ENCODE measurements at regions not wholly inside any gene's neighbourhood (a gene's known extent, or its start where the extent isn't known, plus 50 kb on each side); places are given as distances from the start of the nearest gene placed in this dataset.

DNA sequence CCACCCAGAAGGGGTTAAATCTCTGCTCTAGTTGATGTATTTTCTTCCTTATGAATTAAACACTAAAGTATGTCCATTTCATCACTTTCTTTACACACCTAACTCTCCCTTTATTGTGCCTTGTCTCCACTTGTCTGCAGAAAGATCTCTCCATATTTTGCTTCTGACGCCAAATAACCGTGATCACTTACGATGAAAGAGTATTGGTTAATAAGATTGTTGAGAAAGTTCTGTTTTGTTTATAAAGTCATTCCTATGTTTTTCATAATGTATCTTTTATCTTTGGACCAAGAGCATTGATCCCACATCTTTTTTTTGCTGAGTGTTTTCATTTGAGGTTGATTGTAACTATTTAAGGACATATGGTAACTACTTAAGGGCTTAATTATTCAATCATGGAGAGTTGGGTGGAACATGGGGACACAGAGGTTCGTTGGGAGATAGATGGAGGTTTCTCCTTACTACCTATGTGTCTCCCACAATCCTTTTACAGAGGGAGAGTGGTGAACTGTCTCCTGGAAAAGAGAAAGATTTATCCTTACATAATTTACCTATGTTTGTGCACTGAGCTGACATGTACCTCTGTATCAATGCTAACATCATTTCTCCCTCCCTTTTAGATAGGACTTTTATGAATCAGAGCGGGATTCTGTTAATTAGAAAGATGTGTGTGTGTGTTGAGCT lies 120.7 kb upstream of the SLC38A2 start:
- Mint-ChIP-seq H3K36me3 (ENCODE audit: low read depth) (peaks cover 9% of the 10 kb centered on the region), H3K4me1 (ENCODE audit: low read depth) (no peaks in the 10 kb centered on the region), H3K9me3 (no peaks in the 10 kb centered on the region), H3K4me3 (no peak overlapping the region), H3K27ac (no peak overlapping the region), H3K27me3 (ENCODE audit: insufficient read depth) (peaks cover 2% of the 10 kb centered on the region)
- intact Hi-C loops (cut with micrococcal nuclease), result no loop called here
- DNase-seq (ENCODE audit: low spot score), result no peak

- Mint-ChIP-seq H3K27me3 (ENCODE audit: insufficient read depth) (peaks cover 2% of the 10 kb centered on the region), H3K4me1 (ENCODE audit: low read depth) (no peaks in the 10 kb centered on the region), H3K4me3 (no peak overlapping the region), H3K36me3 (ENCODE audit: low read depth) (peaks cover 9% of the 10 kb centered on the region), H3K9me3 (no peaks in the 10 kb centered on the region), H3K27ac (no peak overlapping the region)
- intact Hi-C loops (cut with micrococcal nuclease), result no loop called here
- DNase-seq (ENCODE audit: low spot score), result no peak
Measured at GRCh38 chr12:46492471-46493085, 120.0 kb upstream of the SLC38A2 start.

DNA sequence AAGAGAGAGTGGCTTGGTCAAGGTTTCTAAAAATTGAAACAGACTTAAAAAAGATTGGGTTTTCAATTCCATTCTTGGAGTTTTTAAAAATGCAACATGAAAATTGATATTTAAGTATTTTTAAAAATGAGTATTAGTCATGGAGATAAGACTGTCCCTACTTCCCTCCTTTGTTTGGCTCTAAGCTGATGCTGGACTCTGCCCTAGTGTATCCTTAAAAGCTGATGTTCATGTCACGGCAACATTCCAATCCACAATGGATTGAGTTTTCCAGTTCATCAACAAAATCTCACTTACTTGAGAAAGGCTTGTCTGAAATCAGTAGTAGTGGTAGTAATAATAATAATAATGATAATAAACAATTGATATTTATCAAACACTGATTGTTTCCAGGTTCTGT lies 119.0 kb upstream of the SLC38A2 start:
- no peak for DNase-seq (ENCODE audit: low spot score)
- Mint-ChIP-seq H3K27ac (no peak overlapping the region), H3K9me3 (no peaks in the 10 kb centered on the region), H3K36me3 (ENCODE audit: low read depth) (peaks cover 9% of the 10 kb centered on the region), H3K27me3 (ENCODE audit: insufficient read depth) (peaks cover 2% of the 10 kb centered on the region), H3K4me3 (no peak overlapping the region), H3K4me1 (ENCODE audit: low read depth) (no peaks in the 10 kb centered on the region)
- intact Hi-C loops (cut with micrococcal nuclease), result no loop called here

DNA sequence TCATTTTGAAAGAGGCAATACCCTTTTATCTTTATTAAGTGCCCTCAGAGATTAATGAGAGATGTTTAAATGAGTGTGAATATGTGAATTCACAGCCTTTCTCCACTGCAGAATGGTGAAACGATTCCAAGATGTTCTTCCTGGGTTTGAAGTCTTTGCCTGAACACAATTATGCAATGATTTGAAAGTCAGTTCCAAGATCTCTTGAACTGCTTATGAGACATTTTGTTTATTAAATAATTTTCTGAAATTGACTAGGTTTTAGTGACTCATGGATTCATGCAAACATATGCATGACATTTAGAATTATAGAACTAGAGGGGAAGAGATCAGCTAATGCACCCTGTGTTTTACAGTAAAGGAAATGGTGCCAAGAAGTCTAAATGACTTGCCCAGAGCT lies 118.1 kb upstream of the SLC38A2 start:
- intact Hi-C loops (cut with micrococcal nuclease), result no loop called here
- no peak overlapping the region for H3K4me3 Mint-ChIP-seq
- H3K9me3 Mint-ChIP-seq, result no peaks in the 10 kb centered on the region
- H3K36me3 Mint-ChIP-seq (ENCODE audit: low read depth), result peaks cover 9% of the 10 kb centered on the region
- H3K27ac Mint-ChIP-seq, result no peak overlapping the region
- H3K4me1 Mint-ChIP-seq (ENCODE audit: low read depth), result no peaks in the 10 kb centered on the region
- H3K27me3 Mint-ChIP-seq (ENCODE audit: insufficient read depth), result peaks cover 2% of the 10 kb centered on the region
- no peak for DNase-seq (ENCODE audit: low spot score)

- Mint-ChIP-seq H3K4me1 (ENCODE audit: low read depth) (no peaks in the 10 kb centered on the region), H3K9me3 (no peaks in the 10 kb centered on the region), H3K4me3 (no peak overlapping the region), H3K27ac (no peak overlapping the region), H3K27me3 (ENCODE audit: insufficient read depth) (peaks cover 2% of the 10 kb centered on the region), H3K36me3 (ENCODE audit: low read depth) (peaks cover 9% of the 10 kb centered on the region)
- DNase-seq (ENCODE audit: low spot score), result no peak
- intact Hi-C loops (cut with micrococcal nuclease), result no loop called here
Measured at GRCh38 chr12:46489951-46490388, 117.4 kb upstream of the SLC38A2 start.

GRCh38 chr12:46487567-46488131 lies 115.1 kb upstream of the SLC38A2 start:
- intact Hi-C loops (cut with micrococcal nuclease), result no loop called here
- no peaks in the 10 kb centered on the region for H3K27me3 Mint-ChIP-seq (ENCODE audit: insufficient read depth)
- H3K4me3 Mint-ChIP-seq, result no peak overlapping the region
- H3K4me1 Mint-ChIP-seq (ENCODE audit: low read depth), result no peaks in the 10 kb centered on the region
- no peak for DNase-seq (ENCODE audit: low spot score)
- no peaks in the 10 kb centered on the region for H3K9me3 Mint-ChIP-seq
- no peak overlapping the region for H3K27ac Mint-ChIP-seq
- H3K36me3 Mint-ChIP-seq (ENCODE audit: low read depth), result peaks cover 7% of the 10 kb centered on the region

DNA sequence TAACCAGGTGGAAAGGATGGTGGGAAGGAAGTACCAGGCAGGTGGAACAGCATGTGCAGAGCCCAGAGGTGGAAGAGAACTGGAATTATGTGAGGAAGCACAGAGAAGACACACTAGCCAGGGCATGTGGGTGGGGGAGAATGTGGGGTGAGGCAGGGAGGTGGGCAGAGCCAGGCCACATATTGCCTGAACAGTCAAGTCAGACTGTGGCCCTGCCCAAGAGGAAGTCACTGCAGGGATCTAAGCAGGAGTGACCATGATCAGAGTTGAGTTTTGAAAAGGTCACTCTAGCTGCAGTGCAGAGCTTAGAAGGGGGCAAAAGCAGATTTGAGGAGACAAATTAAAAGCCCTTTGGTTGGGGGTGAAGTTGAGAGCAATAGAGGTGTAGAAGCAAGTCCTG lies 114.0 kb upstream of the SLC38A2 start:
- no peaks in the 10 kb centered on the region for H3K27me3 Mint-ChIP-seq (ENCODE audit: insufficient read depth)
- no peaks in the 10 kb centered on the region for H3K4me1 Mint-ChIP-seq (ENCODE audit: low read depth)
- H3K27ac Mint-ChIP-seq, result no peak overlapping the region
- no peak overlapping the region for H3K4me3 Mint-ChIP-seq
- peaks cover 6% of the 10 kb centered on the region for H3K36me3 Mint-ChIP-seq (ENCODE audit: low read depth)
- DNase-seq (ENCODE audit: low spot score), result no peak
- H3K9me3 Mint-ChIP-seq, result no peaks in the 10 kb centered on the region
- intact Hi-C loops (cut with micrococcal nuclease), result no loop called here

- Mint-ChIP-seq H3K27ac (no peak overlapping the region), H3K4me1 (ENCODE audit: low read depth) (no peaks in the 10 kb centered on the region), H3K4me3 (no peak overlapping the region), H3K27me3 (ENCODE audit: insufficient read depth) (no peaks in the 10 kb centered on the region), H3K9me3 (no peaks in the 10 kb centered on the region), H3K36me3 (ENCODE audit: low read depth) (peaks cover 9% of the 10 kb centered on the region)
- intact Hi-C loops (cut with micrococcal nuclease), result no loop called here
- DNase-seq (ENCODE audit: low spot score), result no peak
Measured at GRCh38 chr12:46485853-46486252, 113.3 kb upstream of the SLC38A2 start.

GRCh38 chr12:46484396-46485061 lies 112.0 kb upstream of the SLC38A2 start:
- H3K4me1 Mint-ChIP-seq (ENCODE audit: low read depth), result no peaks in the 10 kb centered on the region
- no peak overlapping the region for H3K4me3 Mint-ChIP-seq
- no peaks in the 10 kb centered on the region for H3K9me3 Mint-ChIP-seq
- H3K36me3 Mint-ChIP-seq (ENCODE audit: low read depth), result peaks cover 13% of the 10 kb centered on the region
- intact Hi-C loops (cut with micrococcal nuclease), result no loop called here
- no peaks in the 10 kb centered on the region for H3K27me3 Mint-ChIP-seq (ENCODE audit: insufficient read depth)
- no peak for DNase-seq (ENCODE audit: low spot score)
- no peak overlapping the region for H3K27ac Mint-ChIP-seq

DNA sequence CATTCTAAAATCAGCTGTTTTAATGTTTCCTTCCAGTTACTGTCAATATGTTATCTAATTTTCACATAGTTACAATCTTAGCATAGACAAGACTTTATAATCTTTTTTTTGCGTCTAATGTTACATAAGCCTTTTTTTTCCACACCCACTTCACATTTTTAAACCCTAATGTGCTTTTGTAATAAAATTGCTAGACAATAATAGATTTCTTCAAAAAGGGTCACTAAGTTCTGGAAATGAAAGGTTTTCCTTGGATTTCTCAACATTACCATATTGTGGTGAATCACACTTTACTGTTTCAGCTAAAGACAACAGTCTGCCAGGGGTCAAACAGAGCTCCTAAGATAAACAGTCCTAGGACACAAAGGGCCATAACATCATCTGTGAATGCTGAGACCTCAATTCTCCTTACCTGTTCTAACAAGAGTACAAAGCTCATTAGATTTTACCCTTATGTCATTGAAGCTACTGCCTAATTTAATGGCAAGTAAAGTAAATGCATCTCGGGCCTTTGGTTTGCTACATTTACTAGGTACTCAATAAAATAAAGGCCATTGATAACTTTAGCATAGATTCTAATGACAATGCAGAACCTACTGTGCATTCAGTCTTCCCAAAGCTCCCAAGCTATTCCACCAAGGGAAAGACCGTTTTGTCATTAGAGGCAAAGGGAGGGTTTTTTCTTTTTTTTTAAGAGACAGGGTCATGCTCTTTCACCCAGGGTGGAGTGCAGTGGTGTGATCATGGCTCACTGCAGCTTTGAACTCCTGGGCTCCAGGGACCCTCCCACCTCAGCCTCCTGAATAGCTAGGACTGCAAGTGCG lies 111.2 kb upstream of the SLC38A2 start:
- DNase-seq (ENCODE audit: low spot score), result no peak
- no peak overlapping the region for H3K4me3 Mint-ChIP-seq
- intact Hi-C loops (cut with micrococcal nuclease), result no loop called here
- no peak overlapping the region for H3K27ac Mint-ChIP-seq
- no peaks in the 10 kb centered on the region for H3K9me3 Mint-ChIP-seq
- no peaks in the 10 kb centered on the region for H3K4me1 Mint-ChIP-seq (ENCODE audit: low read depth)
- H3K36me3 Mint-ChIP-seq (ENCODE audit: low read depth), result peaks cover 13% of the 10 kb centered on the region
- H3K27me3 Mint-ChIP-seq (ENCODE audit: insufficient read depth), result no peaks in the 10 kb centered on the region

DNA sequence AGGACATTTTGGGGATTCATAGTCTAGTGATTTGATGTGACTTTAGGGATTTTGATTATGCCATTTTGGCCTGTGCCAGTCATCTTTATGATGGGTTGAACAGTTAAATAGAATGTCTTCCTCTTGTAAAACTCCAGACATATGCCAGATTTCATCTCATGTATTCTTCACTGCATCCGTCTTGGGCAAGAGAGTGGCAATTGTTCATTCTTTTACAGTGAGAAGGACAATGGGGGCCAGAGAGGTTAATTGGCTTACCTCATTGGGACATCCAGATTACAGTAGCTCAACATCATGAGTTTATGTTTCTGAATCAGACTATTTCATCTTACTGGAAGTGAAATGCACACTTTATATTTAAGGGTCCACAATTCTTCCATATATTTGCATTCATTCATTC lies 108.2 kb upstream of the SLC38A2 start:
- H3K36me3 Mint-ChIP-seq (ENCODE audit: low read depth), result peaks cover 17% of the 10 kb centered on the region
- no peak for DNase-seq (ENCODE audit: low spot score)
- intact Hi-C loops (cut with micrococcal nuclease), result no loop called here
- no peak overlapping the region for H3K4me3 Mint-ChIP-seq
- H3K27ac Mint-ChIP-seq, result no peak overlapping the region
- H3K27me3 Mint-ChIP-seq (ENCODE audit: insufficient read depth), result no peaks in the 10 kb centered on the region
- peaks cover 10% of the 10 kb centered on the region for H3K4me1 Mint-ChIP-seq (ENCODE audit: low read depth)
- no peaks in the 10 kb centered on the region for H3K9me3 Mint-ChIP-seq

DNA sequence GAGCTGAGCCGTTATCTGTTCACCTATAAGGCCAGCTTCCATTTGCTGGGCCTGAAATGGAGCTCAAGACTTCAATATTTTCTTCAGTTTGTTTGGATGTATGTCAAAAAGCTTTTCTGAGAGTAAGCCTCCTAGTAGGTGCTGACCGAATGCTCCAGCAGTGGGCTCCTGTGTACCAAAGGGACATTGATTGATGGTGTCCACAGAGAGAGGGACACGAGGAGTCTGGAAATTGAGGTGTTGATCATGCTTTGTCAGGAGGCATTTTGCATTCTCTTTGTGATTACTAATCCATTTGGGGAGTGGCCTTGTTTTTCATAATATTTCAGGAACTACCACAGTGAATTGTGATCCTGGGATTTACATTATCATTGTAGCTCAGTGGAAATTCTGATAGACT lies 107.7 kb upstream of the SLC38A2 start:
- Mint-ChIP-seq H3K4me1 (ENCODE audit: low read depth) (peaks cover 10% of the 10 kb centered on the region), H3K9me3 (no peaks in the 10 kb centered on the region)
- intact Hi-C loops (cut with micrococcal nuclease), result no loop called here

More for the DNA sequence above, 107.7 kb upstream of the SLC38A2 start:
- Mint-ChIP-seq H3K27me3 (ENCODE audit: insufficient read depth) (no peaks in the 10 kb centered on the region), H3K27ac (no peak overlapping the region), H3K36me3 (ENCODE audit: low read depth) (peaks cover 17% of the 10 kb centered on the region), H3K4me3 (no peak overlapping the region)
- no peak for DNase-seq (ENCODE audit: low spot score)
